Endothelial cell of umbilical vein (primary cell): ENCODE measurements at regions not wholly inside any gene's neighbourhood (a gene's known extent, or its start where the extent isn't known, plus 50 kb on each side); places are given as distances from the start of the nearest gene placed in this dataset.

Experiments used
- BruUV-seq: library from RNA; stranded (reverse); fragments of 400-500 nt; replicated peaks from 2 replicates; lab custom pipeline; 2021; lab: Mats Ljungman, UMichigan
- CTCF ChIA-PET: fragments of 300-600, 350-600 bp; sonication (Branson Sonifier 250); formaldehyde crosslinking; loops from one replicate; lab custom pipeline; 2021; ENCODE audit warnings: antibody characterized with exemption, inconsistent platforms; lab: Charles Lee
- POLR2A ChIA-PET: fragments of 300-600, 350-600 bp; sonication (Branson Sonifier 250); formaldehyde crosslinking; loops from one replicate; lab custom pipeline; 2021; ENCODE audit warnings: antibody characterized with exemption, inconsistent platforms; lab: Charles Lee
- DNase-seq: peaks from one replicate; pipeline ENCODE4 v3.0.0-alpha.2; 2011; ENCODE audit warnings: low read depth, low spot score
- FAIRE-seq: peaks from 2 replicates; lab custom pipeline; 2011; peaks lifted over from hg19 to GRCh38; lab: Jason Lieb, UNC
- H2AFZ ChIP-seq: 2 replicates; pipeline ENCODE4 v1.6.0; 2012; ENCODE audit warnings: low read depth, low read length, control low read depth, inconsistent platforms
- H3K27ac ChIP-seq: 2 replicates; pipeline ENCODE4 v1.5.1; 2011; ENCODE audit warnings: low read depth, mild to moderate bottlenecking, control low read depth, low read length, moderate library complexity; ENCODE audit not compliant: insufficient read depth
- H3K27me3 ChIP-seq, 2 experiments: 2 replicates each; pipeline versions ENCODE4 v1.6.0 to v1.6.1; 2011; ENCODE audit warnings: low read length in 2 of 2, mixed read lengths in 1 of 2; ENCODE audit not compliant: control insufficient read depth in 2 of 2, insufficient read depth in 2 of 2
- H3K36me3 ChIP-seq, 2 experiments: 2 replicates in 1 of 2; 3 replicates in 1 of 2; pipeline ENCODE4 v1.5.1; 2011; ENCODE audit warnings: low read length in 2 of 2, mild to moderate bottlenecking in 1 of 2, moderate library complexity in 1 of 2; ENCODE audit not compliant: control insufficient read depth in 2 of 2, insufficient read depth in 2 of 2; ENCODE audit errors: extremely low read depth in 1 of 2
- H3K4me1 ChIP-seq: 3 replicates; pipeline ENCODE4 v1.5.1; 2011; ENCODE audit warnings: mild to moderate bottlenecking, low read length; ENCODE audit not compliant: control insufficient read depth, insufficient read depth; ENCODE audit errors: extremely low read depth
- H3K4me2 ChIP-seq: 2 replicates; pipeline ENCODE4 v1.6.1; 2011; ENCODE audit warnings: low read length, control low read depth, mixed read lengths; ENCODE audit not compliant: insufficient read depth
- H3K4me3 ChIP-seq, 3 experiments: fragments of 200-600 bp in 1 of 3; sonication (generic), shearing (Covaris generic) in 1 of 3; replicated peaks in 1 of 3; 2 replicates each; pipeline ENCODE4 v1.5.1; 2011 to 2016; ENCODE audit warnings: control low read depth in 3 of 3, low read length in 3 of 3, mild to moderate bottlenecking in 2 of 3, inconsistent platforms in 1 of 3, low read depth in 1 of 3, moderate library complexity in 1 of 3; ENCODE audit not compliant: insufficient read depth in 1 of 3
- H3K79me2 ChIP-seq: 2 replicates; pipeline ENCODE4 v1.6.0; 2012; ENCODE audit warnings: low read length, inconsistent platforms; ENCODE audit not compliant: control insufficient read depth, insufficient read depth
- H3K9ac ChIP-seq: replicated peaks from 2 replicates; pipeline ENCODE3; 2011; ENCODE audit warnings: low read length, control low read depth; ENCODE audit not compliant: insufficient read depth; ENCODE audit errors: extremely low read depth
- H3K9me1 ChIP-seq: replicated peaks from 3 replicates; pipeline ENCODE4 v1.6.0; 2011; ENCODE audit warnings: mild to moderate bottlenecking, low read length; ENCODE audit not compliant: control insufficient read depth, insufficient read depth; ENCODE audit errors: extremely low read depth
- H3K9me3 ChIP-seq: replicated peaks from 2 replicates; pipeline ENCODE4 v1.5.1; 2012; ENCODE audit warnings: low read length, inconsistent platforms; ENCODE audit not compliant: control insufficient read depth, insufficient read depth
- H4K20me1 ChIP-seq: replicated peaks from 2 replicates; pipeline ENCODE3; 2011; ENCODE audit warnings: mild to moderate bottlenecking, low read length; ENCODE audit not compliant: control insufficient read depth, insufficient read depth; ENCODE audit errors: extremely low read depth
- EZH2 ChIP-seq: IDR thresholded peaks from 2 replicates; pipeline ENCODE4 v1.6.1; 2012; ENCODE audit warnings: borderline replicate concordance, low read depth, mild to moderate bottlenecking, moderate library complexity, low read length, inconsistent platforms; ENCODE audit not compliant: severe bottlenecking
- FOS ChIP-seq: IDR thresholded peaks from 2 replicates; pipeline ENCODE4 v1.6.1; 2011; ENCODE audit warnings: mild to moderate bottlenecking, low read length, moderate library complexity, borderline replicate concordance; ENCODE audit not compliant: insufficient read depth
- GATA2 ChIP-seq: IDR thresholded peaks from 2 replicates; pipeline ENCODE4 v1.7.0; 2011; ENCODE audit warnings: low read depth, mild to moderate bottlenecking, moderate library complexity, mixed read lengths, low read length; ENCODE audit not compliant: insufficient read length, insufficient read depth
- JUN ChIP-seq: IDR thresholded peaks from 2 replicates; pipeline ENCODE4 v1.6.1; 2011; ENCODE audit warnings: borderline replicate concordance, low read depth; ENCODE audit not compliant: insufficient read length, insufficient read depth
- MYC ChIP-seq: IDR thresholded peaks from one replicate; pipeline ENCODE4 v1.6.1; 2011; ENCODE audit warnings: mild to moderate bottlenecking, low read depth, low read length
- POLR2A ChIP-seq: IDR thresholded peaks from 2 replicates; pipeline ENCODE4 v1.6.1; 2012; ENCODE audit warnings: low read depth, mild to moderate bottlenecking, control low read depth, low read length
- POLR2AphosphoS5 ChIP-seq: IDR thresholded peaks from 2 replicates; pipeline ENCODE4 v1.6.1; 2012; ENCODE audit warnings: low read depth, mild to moderate bottlenecking, control low read depth, low read length, moderate library complexity; ENCODE audit not compliant: insufficient read depth
- dilution Hi-C: fragments of 300-500 bp; cut with MboI; formaldehyde crosslinking; loops from one replicate; pipeline ENCODE4 v1.15.0; 2019; ENCODE audit warnings: low sequenced_read_pairs; ENCODE audit not compliant: extremely low pct_ligation_motif_present
- intact Hi-C: fragments of 100-400 bp; cut with micrococcal nuclease; formaldehyde crosslinking; loops from one replicate; pipeline ENCODE4 v1.10.0; 2022
- TF ChIP-seq, protein P1 (sequence below): IDR thresholded peaks from 2 replicates; pipeline ENCODE4 v1.6.1; 2011; ENCODE audit not compliant: insufficient read depth, insufficient read length
- TF ChIP-seq, protein P2 (sequence below), 2 donors: IDR thresholded peaks; 1 replicate in 1 of 2; 2 replicates in 1 of 2; pipeline ENCODE4 v1.5.1; 2011; ENCODE audit warnings: low read length in 2 of 2, mild to moderate bottlenecking in 2 of 2, moderate library complexity in 2 of 2, control low read depth in 1 of 2, inconsistent platforms in 1 of 2, low read depth in 1 of 2; ENCODE audit not compliant: insufficient read depth in 1 of 2; ENCODE audit errors: extremely low read depth in 1 of 2

DNA sequence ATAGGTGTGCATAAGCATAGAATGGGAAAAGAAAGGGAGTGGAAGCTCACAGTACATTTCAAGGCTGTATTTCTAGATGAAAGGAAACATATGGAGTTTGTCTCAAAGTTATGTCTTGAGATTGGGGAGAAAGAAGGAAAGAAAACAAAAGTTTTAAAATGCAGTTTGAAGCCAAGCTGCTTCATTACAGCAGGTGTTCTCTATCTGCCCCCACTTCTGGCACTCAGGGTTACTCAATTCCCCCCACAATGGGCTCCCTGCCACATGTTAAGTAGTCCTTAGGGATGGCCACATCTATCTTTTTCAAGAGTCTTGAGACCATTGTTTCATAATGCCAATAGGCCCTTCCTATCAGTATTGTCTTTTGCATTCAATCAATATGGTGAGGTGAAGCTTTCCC lies 367.4 kb upstream of the ANXA10 start:
- H3K4me1 ChIP-seq: no peaks in the 10 kb centered on the region
- H3K27ac ChIP-seq: no peak overlapping the region
- H3K9me3 ChIP-seq: no peaks in the 10 kb centered on the region
- intact Hi-C loops (no loop called here), dilution Hi-C loops (no loop called here)
- H4K20me1 ChIP-seq: no peaks in the 10 kb centered on the region
- BruUV-seq: no TSS peak
- H2AFZ ChIP-seq: no peak overlapping the region
- H3K27me3 ChIP-seq: no peaks in the 10 kb centered on the region
- POLR2A ChIA-PET: no interaction called here
- no peak overlapping the region for H3K4me3 ChIP-seq
- CTCF ChIA-PET: no interaction called here
- DNase-seq (no peak), FAIRE-seq (no peak)
- H3K9ac ChIP-seq: no peak overlapping the region
- no peaks in the 10 kb centered on the region for H3K9me1 ChIP-seq
- H3K36me3 ChIP-seq: no peaks in the 10 kb centered on the region
- H3K4me2 ChIP-seq: no peak overlapping the region
- H3K79me2 ChIP-seq: no peaks in the 10 kb centered on the region
- no peak for TF ChIP-seq POLR2AphosphoS5
- TF ChIP-seq, protein P1, sequence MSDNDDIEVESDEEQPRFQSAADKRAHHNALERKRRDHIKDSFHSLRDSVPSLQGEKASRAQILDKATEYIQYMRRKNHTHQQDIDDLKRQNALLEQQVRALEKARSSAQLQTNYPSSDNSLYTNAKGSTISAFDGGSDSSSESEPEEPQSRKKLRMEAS: no peak

DNA sequence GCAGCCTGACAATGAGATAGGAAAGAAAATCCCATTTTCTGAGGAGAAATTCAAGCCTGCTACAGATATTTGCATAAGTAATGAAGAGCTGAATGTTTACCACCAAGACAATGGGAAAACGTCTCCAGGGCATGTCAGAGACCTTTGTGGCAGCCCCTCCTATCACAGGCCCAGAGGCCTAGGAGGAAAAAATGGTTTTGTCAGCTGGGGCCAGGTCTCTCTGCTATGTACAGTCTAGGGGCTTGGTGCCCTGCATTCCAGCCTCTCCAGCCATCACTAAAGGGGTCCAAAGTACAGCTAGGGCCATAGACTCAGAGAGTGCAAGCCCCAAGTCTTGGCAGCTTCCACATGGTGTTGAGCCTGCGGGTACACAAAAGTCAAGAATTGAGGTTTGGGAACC lies 361.6 kb upstream of the ANXA10 start:
- no peak for TF ChIP-seq EZH2
- no peak for TF ChIP-seq GATA2
- TF ChIP-seq, protein P2, sequence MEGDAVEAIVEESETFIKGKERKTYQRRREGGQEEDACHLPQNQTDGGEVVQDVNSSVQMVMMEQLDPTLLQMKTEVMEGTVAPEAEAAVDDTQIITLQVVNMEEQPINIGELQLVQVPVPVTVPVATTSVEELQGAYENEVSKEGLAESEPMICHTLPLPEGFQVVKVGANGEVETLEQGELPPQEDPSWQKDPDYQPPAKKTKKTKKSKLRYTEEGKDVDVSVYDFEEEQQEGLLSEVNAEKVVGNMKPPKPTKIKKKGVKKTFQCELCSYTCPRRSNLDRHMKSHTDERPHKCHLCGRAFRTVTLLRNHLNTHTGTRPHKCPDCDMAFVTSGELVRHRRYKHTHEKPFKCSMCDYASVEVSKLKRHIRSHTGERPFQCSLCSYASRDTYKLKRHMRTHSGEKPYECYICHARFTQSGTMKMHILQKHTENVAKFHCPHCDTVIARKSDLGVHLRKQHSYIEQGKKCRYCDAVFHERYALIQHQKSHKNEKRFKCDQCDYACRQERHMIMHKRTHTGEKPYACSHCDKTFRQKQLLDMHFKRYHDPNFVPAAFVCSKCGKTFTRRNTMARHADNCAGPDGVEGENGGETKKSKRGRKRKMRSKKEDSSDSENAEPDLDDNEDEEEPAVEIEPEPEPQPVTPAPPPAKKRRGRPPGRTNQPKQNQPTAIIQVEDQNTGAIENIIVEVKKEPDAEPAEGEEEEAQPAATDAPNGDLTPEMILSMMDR (IDR thresholded peaks at IDR 0.05; ENCODE audit: extremely low read depth in 1 of 2, insufficient read depth in 1 of 2, low read depth in 1 of 2, low read length in 2 of 2): no peak
- TF ChIP-seq, protein P1: no peak
- no peak for TF ChIP-seq MYC
- no peak for TF ChIP-seq JUN
- TF ChIP-seq POLR2AphosphoS5: no peak
- TF ChIP-seq POLR2A: no peak
- no peak for TF ChIP-seq FOS
- Histone ChIP-seq H2AFZ (no peak overlapping the region), H3K27me3 (no peaks in the 10 kb centered on the region), H3K27ac (no peak overlapping the region), H3K9ac (no peak overlapping the region), H3K4me3 (no peak overlapping the region), H3K79me2 (no peaks in the 10 kb centered on the region), H3K9me3 (no peaks in the 10 kb centered on the region), H3K9me1 (no peaks in the 10 kb centered on the region), H4K20me1 (no peaks in the 10 kb centered on the region), H3K4me1 (no peaks in the 10 kb centered on the region), H3K4me2 (no peak overlapping the region), H3K36me3 (no peaks in the 10 kb centered on the region)
- FAIRE-seq (no peak), DNase-seq (no peak)
- ChIA-PET POLR2A (no interaction called here), CTCF (no interaction called here)
- no TSS peak for BruUV-seq
- intact Hi-C loops (no loop called here), dilution Hi-C loops (no loop called here)
